A673 (cell line): ENCODE measurements at regions not wholly inside any gene's neighbourhood (a gene's known extent, or its start where the extent isn't known, plus 50 kb on each side); places are given as distances from the start of the nearest gene placed in this dataset.
A peak's percentile ranks its signal among the peaks of the same experiment; 100 is the strongest.

Experiments used
- BruUV-seq: library from RNA; stranded (reverse); fragments of 400-500 nt; replicated peaks from 2 replicates; lab custom pipeline; 2021; lab: Mats Ljungman, UMichigan
- CTCF ChIA-PET: fragments of 300-600 bp; sonication (Branson Sonifier 250); formaldehyde crosslinking; loops from one replicate; lab custom pipeline; 2022; ENCODE audit warnings: antibody characterized with exemption; lab: Charles Lee
- POLR2A ChIA-PET: fragments of 300-600 bp; sonication (Branson Sonifier 250); formaldehyde crosslinking; loops from one replicate; lab custom pipeline; 2022; ENCODE audit warnings: antibody characterized with exemption; ENCODE audit not compliant: low non-redundant PET; lab: Charles Lee
- DNase-seq: peaks from one replicate; pipeline ENCODE4 v3.0.0-alpha.2; 2015; ENCODE audit warnings: low spot score
- H3K27ac ChIP-seq: fragments of 200-600 bp; sonication (generic); 2 replicates; pipeline ENCODE4 v1.5.1; 2016; ENCODE audit warnings: mixed run types, low read depth, mild to moderate bottlenecking, mixed read lengths, antibody characterized with exemption, low read length; ENCODE audit not compliant: poor library complexity, severe bottlenecking
- H3K27me3 ChIP-seq: fragments of 200-600 bp; sonication (generic); replicated peaks from 2 replicates; pipeline ENCODE4 v1.6.1; 2017; ENCODE audit warnings: mixed run types, low read depth, mild to moderate bottlenecking, mixed read lengths, antibody characterized with exemption, low read length; ENCODE audit not compliant: insufficient read depth, poor library complexity
- H3K36me3 ChIP-seq: fragments of 200-600 bp; sonication (generic); 2 replicates; pipeline ENCODE4 v1.6.1; 2016; ENCODE audit warnings: mixed run types, mild to moderate bottlenecking, mixed read lengths, antibody characterized with exemption, low read length; ENCODE audit not compliant: insufficient read depth, poor library complexity, severe bottlenecking
- H3K4me1 ChIP-seq: fragments of 200-600 bp; sonication (generic); 2 replicates; pipeline ENCODE4 v1.6.1; 2017; ENCODE audit warnings: mixed run types, mild to moderate bottlenecking, mixed read lengths, antibody characterized with exemption, low read length; ENCODE audit not compliant: insufficient read depth, poor library complexity, severe bottlenecking
- H3K4me3 ChIP-seq: fragments of 200-600 bp; sonication (generic); 2 replicates; pipeline ENCODE4 v1.5.1; 2016; ENCODE audit warnings: low read depth, mixed run types, mild to moderate bottlenecking, mixed read lengths, low read length; ENCODE audit not compliant: poor library complexity, severe bottlenecking
- H3K9me3 ChIP-seq: fragments of 200-600 bp; sonication (generic); 2 replicates; pipeline ENCODE4 v1.6.1; 2016; ENCODE audit warnings: mixed run types, low read depth, mild to moderate bottlenecking, mixed read lengths, antibody characterized with exemption, low read length; ENCODE audit not compliant: poor library complexity, severe bottlenecking
- EZH2 ChIP-seq: fragments of 200-600 bp; sonication (generic); IDR thresholded peaks from 2 replicates; pipeline ENCODE4 v1.6.1; 2017; ENCODE audit warnings: borderline replicate concordance, low read depth, mild to moderate bottlenecking, mixed read lengths, antibody characterized with exemption, low read length; ENCODE audit not compliant: poor library complexity, severe bottlenecking
- intact Hi-C: fragments of 100-400 bp; cut with micrococcal nuclease; formaldehyde crosslinking; loops from one replicate; pipeline ENCODE4 v1.10.0; 2022; ENCODE audit not compliant: unreplicated experiment
- TF ChIP-seq, protein P1 (sequence below): fragments of 300-800, 200-600 bp; sonication (generic); conservative IDR thresholded peaks from 2 replicates; pipeline ENCODE4 v1.5.1; 2017; ENCODE audit warnings: low read depth, mild to moderate bottlenecking, antibody characterized with exemption, low read length, moderate library complexity, mixed read lengths

DNA sequence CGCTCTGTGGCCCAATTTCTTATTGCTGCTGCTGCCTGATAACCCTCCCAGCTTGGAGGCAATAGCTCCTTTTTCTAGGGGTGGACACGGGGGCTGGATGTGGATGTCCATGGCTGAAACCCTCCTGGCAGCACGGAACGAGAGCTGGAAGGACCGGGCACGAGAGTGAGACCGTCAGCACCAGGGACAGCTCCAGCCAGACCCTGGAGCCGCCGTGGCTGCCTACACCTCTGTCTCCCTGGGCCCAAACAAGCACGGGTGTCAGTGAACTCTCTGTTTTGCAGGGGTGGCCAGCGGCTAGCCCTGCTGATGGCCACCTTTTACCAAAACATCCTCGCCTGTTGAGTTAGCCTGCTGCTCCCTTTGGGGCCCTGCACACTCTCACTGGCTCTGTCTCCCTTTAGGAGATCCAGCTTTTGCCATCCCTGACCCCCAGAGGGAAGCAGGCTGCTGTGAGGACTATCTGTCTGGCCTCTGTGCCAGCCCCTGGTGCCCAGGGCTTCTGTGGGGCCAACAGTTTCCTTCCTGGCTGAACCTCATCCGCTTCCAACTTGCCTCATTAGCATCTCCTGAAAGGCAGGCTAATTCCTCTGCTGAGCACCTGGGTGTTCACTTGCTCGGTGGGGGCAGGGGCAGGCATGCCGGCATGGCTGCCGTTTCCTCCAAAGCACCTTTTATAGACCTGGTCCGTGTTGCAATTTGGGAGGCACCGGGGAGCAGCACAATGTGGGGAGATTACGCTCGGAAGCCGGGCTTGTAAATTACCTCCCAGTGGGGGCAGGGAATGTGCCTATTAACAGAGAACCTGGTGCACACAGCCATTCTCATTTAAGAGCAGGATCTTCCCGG is 118.1 kb downstream of the ENGASE start:
- no peak overlapping the region for H3K4me3 ChIP-seq
- H3K27ac ChIP-seq: no peak overlapping the region
- POLR2A ChIA-PET: no interaction called here
- H3K36me3 ChIP-seq: no peaks in the 10 kb centered on the region
- CTCF ChIA-PET: interaction anchor here (1.1 kb wide), 1 partner anchor 199 kb away, joined by 5 read pairs; no protein-coding TSS in a partner anchor
- no TSS peak for BruUV-seq
- no peaks in the 10 kb centered on the region for H3K4me1 ChIP-seq
- H3K9me3 ChIP-seq: no peaks in the 10 kb centered on the region
- peaks cover 94% of the 10 kb centered on the region for H3K27me3 ChIP-seq
- intact Hi-C loops: no loop called here
- TF ChIP-seq EZH2: peak; percentile 27
- TF ChIP-seq, protein P1, sequence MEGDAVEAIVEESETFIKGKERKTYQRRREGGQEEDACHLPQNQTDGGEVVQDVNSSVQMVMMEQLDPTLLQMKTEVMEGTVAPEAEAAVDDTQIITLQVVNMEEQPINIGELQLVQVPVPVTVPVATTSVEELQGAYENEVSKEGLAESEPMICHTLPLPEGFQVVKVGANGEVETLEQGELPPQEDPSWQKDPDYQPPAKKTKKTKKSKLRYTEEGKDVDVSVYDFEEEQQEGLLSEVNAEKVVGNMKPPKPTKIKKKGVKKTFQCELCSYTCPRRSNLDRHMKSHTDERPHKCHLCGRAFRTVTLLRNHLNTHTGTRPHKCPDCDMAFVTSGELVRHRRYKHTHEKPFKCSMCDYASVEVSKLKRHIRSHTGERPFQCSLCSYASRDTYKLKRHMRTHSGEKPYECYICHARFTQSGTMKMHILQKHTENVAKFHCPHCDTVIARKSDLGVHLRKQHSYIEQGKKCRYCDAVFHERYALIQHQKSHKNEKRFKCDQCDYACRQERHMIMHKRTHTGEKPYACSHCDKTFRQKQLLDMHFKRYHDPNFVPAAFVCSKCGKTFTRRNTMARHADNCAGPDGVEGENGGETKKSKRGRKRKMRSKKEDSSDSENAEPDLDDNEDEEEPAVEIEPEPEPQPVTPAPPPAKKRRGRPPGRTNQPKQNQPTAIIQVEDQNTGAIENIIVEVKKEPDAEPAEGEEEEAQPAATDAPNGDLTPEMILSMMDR: no peak
- peak; percentile 30 for DNase-seq

GRCh38 chr17:79191270-79191934 is 116.8 kb downstream of the ENGASE start:
- Histone ChIP-seq H3K4me3 (no peak overlapping the region), H3K9me3 (no peaks in the 10 kb centered on the region), H3K27ac (no peak overlapping the region), H3K4me1 (no peaks in the 10 kb centered on the region), H3K36me3 (no peaks in the 10 kb centered on the region), H3K27me3 (peaks cover 95% of the 10 kb centered on the region)
- ChIA-PET CTCF (no interaction called here), POLR2A (interaction anchor here (0.6 kb wide), 1 partner anchor 267 kb away, joined by 4 read pairs; no protein-coding TSS in a partner anchor)
- intact Hi-C loops: no loop called here
- no peak for DNase-seq
- no TSS peak for BruUV-seq
- TF ChIP-seq, protein P1: no peak
- no peak for TF ChIP-seq EZH2

GRCh38 chr17:79189305-79189704 is 114.7 kb downstream of the ENGASE start:
- H3K36me3 ChIP-seq: no peaks in the 10 kb centered on the region
- no peak for DNase-seq
- no peaks in the 10 kb centered on the region for H3K4me1 ChIP-seq
- POLR2A ChIA-PET: no interaction called here
- H3K27ac ChIP-seq: no peak overlapping the region
- peaks cover 97% of the 10 kb centered on the region for H3K27me3 ChIP-seq
- no peak overlapping the region for H3K4me3 ChIP-seq
- CTCF ChIA-PET: no interaction called here
- H3K9me3 ChIP-seq: no peaks in the 10 kb centered on the region
- no TSS peak for BruUV-seq
- intact Hi-C loops: loop anchor here (2.0 kb wide), 1 partner anchor 201 kb away; no protein-coding TSS in a partner anchor
- TF ChIP-seq, protein P1: no peak
- no peak for TF ChIP-seq EZH2
